NCI-H2196 (cell line): ENCODE measurements at regions not wholly inside any gene's neighbourhood (a gene's known extent, or its start where the extent isn't known, plus 50 kb on each side); places are given as distances from the start of the nearest gene placed in this dataset.
"Not testable (repeated sequence)": the region's sequence is repeated elsewhere in the genome, so short reads cannot be mapped to it uniquely, and the experiment has no call there.

ENCODE experiments used
- DNase-seq: peaks from one replicate; lab custom pipeline; 2025; ENCODE audit not compliant: unreplicated experiment; lab: John Stamatoyannopoulos, UW

- DNase-seq: no peak
Observed at GRCh38 chr2:21194147-21194546, 70.4 kb downstream of the TDRD15 start.

- DNase-seq: no peak
Observed at GRCh38 chr2:21194858-21195271, 71.1 kb downstream of the TDRD15 start.

- no peak for DNase-seq
Observed at GRCh38 chr2:21195326-21195725, 71.6 kb downstream of the TDRD15 start.

- DNase-seq: no peak
Observed at GRCh38 chr2:21198637-21199036, 74.9 kb downstream of the TDRD15 start.

- DNase-seq: no peak
Observed at GRCh38 chr2:21203976-21204375, 80.2 kb downstream of the TDRD15 start.

GRCh38 chr2:21214085-21214484 lies 90.3 kb downstream of the TDRD15 start:
- not testable (repeated sequence) for DNase-seq

- DNase-seq: no peak
Observed at GRCh38 chr2:21217442-21217841, 93.7 kb downstream of the TDRD15 start.

GRCh38 chr2:21220930-21221329 lies 97.2 kb downstream of the TDRD15 start:
- no peak for DNase-seq

GRCh38 chr2:21223618-21224017 lies 99.8 kb downstream of the TDRD15 start:
- DNase-seq: no peak

GRCh38 chr2:21228041-21228895 lies 104.5 kb downstream of the TDRD15 start:
- DNase-seq: no peak

- no peak for DNase-seq
Observed at GRCh38 chr2:21229302-21229701, 105.5 kb downstream of the TDRD15 start.

GRCh38 chr2:21230140-21230539 lies 106.4 kb downstream of the TDRD15 start:
- no peak for DNase-seq

- DNase-seq: no peak
Observed at GRCh38 chr2:21231985-21232384, 108.2 kb downstream of the TDRD15 start.

GRCh38 chr2:21233194-21233593 lies 109.4 kb downstream of the TDRD15 start:
- DNase-seq: no peak

- DNase-seq: no peak
Observed at GRCh38 chr2:21234001-21234400, 110.2 kb downstream of the TDRD15 start.

GRCh38 chr2:21234464-21235120 lies 110.8 kb downstream of the TDRD15 start:
- no peak for DNase-seq

GRCh38 chr2:21239749-21240148 lies 116.0 kb downstream of the TDRD15 start:
- not testable (repeated sequence) for DNase-seq

- no peak for DNase-seq
Observed at GRCh38 chr2:21244161-21244560, 120.4 kb downstream of the TDRD15 start.

GRCh38 chr2:21245565-21245964 lies 121.8 kb downstream of the TDRD15 start:
- no peak for DNase-seq

- no peak for DNase-seq
Observed at GRCh38 chr2:21249367-21249766, 125.6 kb downstream of the TDRD15 start.

GRCh38 chr2:21250673-21251072 lies 126.9 kb downstream of the TDRD15 start:
- no peak for DNase-seq

- DNase-seq: no peak
Observed at GRCh38 chr2:21251216-21251980, 127.6 kb downstream of the TDRD15 start.
